HEK293 (cell line): ENCODE measurements at regions not wholly inside any gene's neighbourhood (a gene's known extent, or its start where the extent isn't known, plus 50 kb on each side); places are given as distances from the start of the nearest gene placed in this dataset.

Source experiments
- CTCF ChIA-PET: fragments of 350-600 bp; formaldehyde crosslinking; extraction: SDS; loops from one replicate; lab custom pipeline; 2021; ENCODE audit warnings: antibody characterized with exemption; lab: Yijun Ruan, JAX
- POLR2A ChIA-PET: fragments of 300-600 bp; formaldehyde crosslinking; extraction: SDS; loops from one replicate; lab custom pipeline; 2020; ENCODE audit warnings: antibody characterized with exemption, inconsistent platforms; lab: Yijun Ruan, JAX
- H3K27ac ChIP-seq: fragments of 200-500 bp; sonication (Bioruptor generic); 2 replicates; pipeline ENCODE4 v1.5.1; 2014; ENCODE audit warnings: low read depth, low read length, control low read depth, inconsistent platforms; ENCODE audit errors: extremely low read depth
- H3K36me3 ChIP-seq, 2 experiments: fragments of 200-500 bp in 1 of 2; sonication (Bioruptor generic) in 1 of 2; 1 replicate in 1 of 2; 2 replicates in 1 of 2; pipeline ENCODE4 v1.5.1; 2014 to 2017; ENCODE audit warnings: inconsistent platforms in 2 of 2, low read length in 2 of 2; ENCODE audit not compliant: control insufficient read depth in 2 of 2, insufficient read depth in 1 of 2
- H3K4me1 ChIP-seq: fragments of 200-500 bp; sonication (Bioruptor generic); 2 replicates; pipeline ENCODE4 v1.5.1; 2014; ENCODE audit warnings: mild to moderate bottlenecking, low read length, inconsistent platforms; ENCODE audit not compliant: control insufficient read depth, insufficient read depth
- H3K4me3 ChIP-seq: 2 replicates; pipeline ENCODE4 v1.5.1; 2011; ENCODE audit warnings: low read depth, mild to moderate bottlenecking, control low read depth, low read length, moderate library complexity
- H3K9me3 ChIP-seq: fragments of 200-500 bp; sonication (Bioruptor generic); 2 replicates; pipeline ENCODE4 v1.5.1; 2014; ENCODE audit warnings: low read depth, low read length, inconsistent platforms; ENCODE audit not compliant: control insufficient read depth, insufficient read depth
- OSR2 ChIP-seq: fragments of 450-650 bp; formaldehyde crosslinking; IDR thresholded peaks from 2 replicates; pipeline ENCODE4 v1.5.1; 2016; ENCODE audit warnings: missing biosample characterization, missing genetic modification characterization
- WT1 ChIP-seq: fragments of 450-650 bp; formaldehyde crosslinking; IDR thresholded peaks from 2 replicates; pipeline ENCODE4 v1.5.1; 2016; ENCODE audit warnings: missing biosample characterization, missing genetic modification characterization
- ZBTB17 ChIP-seq: fragments of 450-650 bp; formaldehyde crosslinking; IDR thresholded peaks from 2 replicates; pipeline ENCODE4 v1.5.1; 2016; ENCODE audit warnings: missing biosample characterization, missing genetic modification characterization
- ZNF10 ChIP-seq: fragments of 450-650 bp; formaldehyde crosslinking; IDR thresholded peaks from 2 replicates; pipeline ENCODE4 v1.5.1; 2017; ENCODE audit warnings: missing biosample characterization, missing genetic modification characterization
- ZNF558 ChIP-seq: fragments of 450-650 bp; formaldehyde crosslinking; IDR thresholded peaks from 2 replicates; pipeline ENCODE4 v1.5.1; 2016; ENCODE audit warnings: missing biosample characterization, missing genetic modification characterization
- ZNF629 ChIP-seq: fragments of 450-650 bp; formaldehyde crosslinking; IDR thresholded peaks from 2 replicates; pipeline ENCODE4 v1.5.1; 2017; ENCODE audit warnings: missing biosample characterization, missing genetic modification characterization
- ZNF654 ChIP-seq: fragments of 450-650 bp; formaldehyde crosslinking; IDR thresholded peaks from 2 replicates; pipeline ENCODE4 v1.5.1; 2016; ENCODE audit warnings: low read depth, missing biosample characterization, missing genetic modification characterization
- TF ChIP-seq, protein P1 (sequence below): fragments of 450-650 bp; formaldehyde crosslinking; IDR thresholded peaks from 2 replicates; pipeline ENCODE4 v1.5.1; 2016; ENCODE audit warnings: missing biosample characterization, missing genetic modification characterization
- TF ChIP-seq, protein P2 (sequence below): fragments of 450-650 bp; formaldehyde crosslinking; IDR thresholded peaks from 2 replicates; pipeline ENCODE4 v1.5.1; 2016; ENCODE audit warnings: missing biosample characterization, missing genetic modification characterization, low read depth
- TF ChIP-seq, protein P3 (sequence below): fragments of 450-650 bp; formaldehyde crosslinking; IDR thresholded peaks from 2 replicates; pipeline ENCODE4 v1.5.1; 2016; ENCODE audit warnings: missing biosample characterization, missing genetic modification characterization, borderline replicate concordance
- TF ChIP-seq, protein P4 (sequence below): fragments of 450-650 bp; formaldehyde crosslinking; IDR thresholded peaks from 2 replicates; pipeline ENCODE4 v1.5.1; 2016; ENCODE audit warnings: missing biosample characterization, missing genetic modification characterization, borderline replicate concordance
- TF ChIP-seq, protein P5 (sequence below): fragments of 450-650 bp; formaldehyde crosslinking; IDR thresholded peaks from 2 replicates; pipeline ENCODE4 v1.5.1; 2016; ENCODE audit warnings: missing biosample characterization, missing genetic modification characterization
- TF ChIP-seq, protein P6 (sequence below): fragments of 450-650 bp; formaldehyde crosslinking; IDR thresholded peaks from 2 replicates; pipeline ENCODE4 v1.5.1; 2016; ENCODE audit warnings: missing biosample characterization, missing genetic modification characterization

DNA sequence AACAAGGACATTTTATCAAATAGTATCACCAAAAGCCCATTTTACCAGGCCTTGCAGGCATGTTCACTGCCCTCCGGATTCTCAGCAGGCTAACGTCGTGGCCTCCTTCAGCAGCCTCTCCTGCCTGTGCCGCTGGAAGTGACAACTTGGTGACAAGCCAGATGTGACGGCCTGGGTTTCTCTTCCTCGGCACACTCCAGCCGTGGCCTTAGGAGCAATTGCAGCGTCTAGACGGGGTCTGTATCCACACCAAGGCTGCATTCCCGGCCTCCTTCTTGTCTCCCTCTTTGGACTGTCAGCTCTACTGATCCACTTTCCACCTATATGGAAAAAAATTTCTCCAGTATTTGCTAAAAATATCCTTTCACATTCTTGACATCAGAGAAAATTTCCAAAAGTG, 145.3 kb upstream of the MGMT start (continued):
- TF ChIP-seq, protein P1, sequence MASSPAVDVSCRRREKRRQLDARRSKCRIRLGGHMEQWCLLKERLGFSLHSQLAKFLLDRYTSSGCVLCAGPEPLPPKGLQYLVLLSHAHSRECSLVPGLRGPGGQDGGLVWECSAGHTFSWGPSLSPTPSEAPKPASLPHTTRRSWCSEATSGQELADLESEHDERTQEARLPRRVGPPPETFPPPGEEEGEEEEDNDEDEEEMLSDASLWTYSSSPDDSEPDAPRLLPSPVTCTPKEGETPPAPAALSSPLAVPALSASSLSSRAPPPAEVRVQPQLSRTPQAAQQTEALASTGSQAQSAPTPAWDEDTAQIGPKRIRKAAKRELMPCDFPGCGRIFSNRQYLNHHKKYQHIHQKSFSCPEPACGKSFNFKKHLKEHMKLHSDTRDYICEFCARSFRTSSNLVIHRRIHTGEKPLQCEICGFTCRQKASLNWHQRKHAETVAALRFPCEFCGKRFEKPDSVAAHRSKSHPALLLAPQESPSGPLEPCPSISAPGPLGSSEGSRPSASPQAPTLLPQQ (tag by site-specific recombination) = no peak
- no peak for TF ChIP-seq ZNF558
- TF ChIP-seq ZNF654 (tag by site-specific recombination) = no peak

DNA sequence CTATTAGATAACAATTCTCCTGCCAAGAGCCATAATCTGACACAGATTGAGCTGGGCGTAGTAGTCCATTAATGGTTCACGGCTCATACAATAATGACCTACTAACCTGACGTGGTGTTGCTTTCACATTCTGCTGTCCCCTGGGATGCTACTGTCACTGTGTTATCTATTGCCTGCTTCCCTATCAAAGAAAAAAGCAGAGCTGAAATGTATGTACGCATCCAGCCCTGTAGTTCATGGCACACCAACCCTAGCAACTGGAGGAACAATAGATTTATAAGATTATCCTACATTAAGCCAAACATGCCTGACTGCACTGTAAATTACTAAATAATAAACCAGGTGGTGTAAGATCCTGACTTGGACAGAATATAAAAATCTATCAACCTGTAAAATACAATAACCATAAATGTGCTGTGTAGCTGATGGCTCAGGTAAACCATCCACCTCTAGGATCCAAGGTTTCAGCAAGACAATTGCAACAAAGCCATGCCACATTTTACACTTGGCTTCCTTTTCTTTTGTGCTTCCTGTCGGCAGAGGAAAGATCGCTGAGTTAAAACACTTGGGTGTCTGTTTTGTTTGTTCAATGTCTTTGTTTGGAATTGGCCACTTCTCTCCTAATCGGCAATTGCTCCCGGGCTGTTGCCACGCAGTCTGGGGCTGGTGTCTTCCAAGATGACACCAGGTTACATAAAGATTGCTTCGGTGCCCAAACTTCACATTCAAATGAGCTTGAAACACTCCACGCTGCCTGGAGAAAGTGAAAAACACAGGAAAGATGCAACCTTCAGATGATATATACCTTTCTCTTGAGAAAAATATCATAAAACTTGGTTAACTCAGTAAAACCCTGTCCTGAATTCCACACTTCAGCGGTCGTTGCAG, 143.9 kb upstream of the MGMT start:
- Histone ChIP-seq H3K9me3 (no peaks in the 10 kb centered on the region), H3K4me3 (peak overlapping the region; percentile 13; the same call in 1 of the 2 replicates), H3K36me3 (no peaks in the 10 kb centered on the region), H3K27ac (no peak overlapping the region), H3K4me1 (no peaks in the 10 kb centered on the region; the same call in 1 of the 2 replicates)
- CTCF ChIA-PET = interaction anchor here (0.6 to 1.7 kb wide), 3 partner anchors 9 to 530 kb away, joined by 3 to 10 read pairs (median 4); no protein-coding TSS in a partner anchor
- POLR2A ChIA-PET = no interaction called here
- peak; percentile 36; the same call in 1 of the 2 replicates for TF ChIP-seq ZBTB17 (tag by site-specific recombination)
- TF ChIP-seq, protein P2, sequence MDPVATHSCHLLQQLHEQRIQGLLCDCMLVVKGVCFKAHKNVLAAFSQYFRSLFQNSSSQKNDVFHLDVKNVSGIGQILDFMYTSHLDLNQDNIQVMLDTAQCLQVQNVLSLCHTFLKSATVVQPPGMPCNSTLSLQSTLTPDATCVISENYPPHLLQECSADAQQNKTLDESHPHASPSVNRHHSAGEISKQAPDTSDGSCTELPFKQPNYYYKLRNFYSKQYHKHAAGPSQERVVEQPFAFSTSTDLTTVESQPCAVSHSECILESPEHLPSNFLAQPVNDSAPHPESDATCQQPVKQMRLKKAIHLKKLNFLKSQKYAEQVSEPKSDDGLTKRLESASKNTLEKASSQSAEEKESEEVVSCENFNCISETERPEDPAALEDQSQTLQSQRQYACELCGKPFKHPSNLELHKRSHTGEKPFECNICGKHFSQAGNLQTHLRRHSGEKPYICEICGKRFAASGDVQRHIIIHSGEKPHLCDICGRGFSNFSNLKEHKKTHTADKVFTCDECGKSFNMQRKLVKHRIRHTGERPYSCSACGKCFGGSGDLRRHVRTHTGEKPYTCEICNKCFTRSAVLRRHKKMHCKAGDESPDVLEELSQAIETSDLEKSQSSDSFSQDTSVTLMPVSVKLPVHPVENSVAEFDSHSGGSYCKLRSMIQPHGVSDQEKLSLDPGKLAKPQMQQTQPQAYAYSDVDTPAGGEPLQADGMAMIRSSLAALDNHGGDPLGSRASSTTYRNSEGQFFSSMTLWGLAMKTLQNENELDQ (tag by site-specific recombination) = no peak
- TF ChIP-seq OSR2 = 0 out of 2 replicates have a peak, but pooled peaks have one; percentile 17
- TF ChIP-seq ZNF654 (tag by site-specific recombination) = no peak

DNA sequence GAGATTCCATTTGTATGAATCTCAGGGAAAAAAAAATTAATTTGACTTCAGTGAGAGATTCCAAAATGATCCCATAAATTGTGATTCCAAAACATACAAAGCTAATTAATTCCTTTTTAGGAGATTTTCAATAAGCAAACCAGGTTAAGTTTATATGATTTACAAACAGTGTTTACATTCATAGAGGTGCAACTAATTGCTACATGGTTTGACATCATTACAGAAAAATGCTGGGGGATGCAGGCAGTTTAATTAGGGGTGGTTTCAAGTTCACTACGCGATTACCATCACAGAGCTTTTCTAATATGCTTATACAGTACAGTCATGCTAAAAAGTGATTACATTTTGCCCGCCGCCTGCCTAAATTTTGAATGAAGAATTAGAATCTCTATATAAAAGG, 143.2 kb upstream of the MGMT start:
- ChIA-PET CTCF (interaction anchor here (0.9 to 1.7 kb wide), 2 partner anchors 8 to 529 kb away, joined by 3 to 10 read pairs; no protein-coding TSS in a partner anchor), POLR2A (no interaction called here)
- Histone ChIP-seq H3K9me3 (no peaks in the 10 kb centered on the region), H3K27ac (no peak overlapping the region), H3K4me1 (no peaks in the 10 kb centered on the region; the same call in 1 of the 2 replicates), H3K4me3 (no peak overlapping the region), H3K36me3 (no peaks in the 10 kb centered on the region)
- TF ChIP-seq, protein P3, sequence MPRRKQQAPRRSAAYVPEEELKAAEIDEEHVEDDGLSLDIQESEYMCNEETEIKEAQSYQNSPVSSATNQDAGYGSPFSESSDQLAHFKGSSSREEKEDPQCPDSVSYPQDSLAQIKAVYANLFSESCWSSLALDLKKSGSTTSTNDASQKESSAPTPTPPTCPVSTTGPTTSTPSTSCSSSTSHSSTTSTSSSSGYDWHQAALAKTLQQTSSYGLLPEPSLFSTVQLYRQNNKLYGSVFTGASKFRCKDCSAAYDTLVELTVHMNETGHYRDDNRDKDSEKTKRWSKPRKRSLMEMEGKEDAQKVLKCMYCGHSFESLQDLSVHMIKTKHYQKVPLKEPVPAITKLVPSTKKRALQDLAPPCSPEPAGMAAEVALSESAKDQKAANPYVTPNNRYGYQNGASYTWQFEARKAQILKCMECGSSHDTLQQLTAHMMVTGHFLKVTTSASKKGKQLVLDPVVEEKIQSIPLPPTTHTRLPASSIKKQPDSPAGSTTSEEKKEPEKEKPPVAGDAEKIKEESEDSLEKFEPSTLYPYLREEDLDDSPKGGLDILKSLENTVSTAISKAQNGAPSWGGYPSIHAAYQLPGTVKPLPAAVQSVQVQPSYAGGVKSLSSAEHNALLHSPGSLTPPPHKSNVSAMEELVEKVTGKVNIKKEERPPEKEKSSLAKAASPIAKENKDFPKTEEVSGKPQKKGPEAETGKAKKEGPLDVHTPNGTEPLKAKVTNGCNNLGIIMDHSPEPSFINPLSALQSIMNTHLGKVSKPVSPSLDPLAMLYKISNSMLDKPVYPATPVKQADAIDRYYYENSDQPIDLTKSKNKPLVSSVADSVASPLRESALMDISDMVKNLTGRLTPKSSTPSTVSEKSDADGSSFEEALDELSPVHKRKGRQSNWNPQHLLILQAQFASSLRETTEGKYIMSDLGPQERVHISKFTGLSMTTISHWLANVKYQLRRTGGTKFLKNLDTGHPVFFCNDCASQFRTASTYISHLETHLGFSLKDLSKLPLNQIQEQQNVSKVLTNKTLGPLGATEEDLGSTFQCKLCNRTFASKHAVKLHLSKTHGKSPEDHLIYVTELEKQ = peak; percentile 16; the same call in 1 of the 2 replicates
- TF ChIP-seq, protein P4, sequence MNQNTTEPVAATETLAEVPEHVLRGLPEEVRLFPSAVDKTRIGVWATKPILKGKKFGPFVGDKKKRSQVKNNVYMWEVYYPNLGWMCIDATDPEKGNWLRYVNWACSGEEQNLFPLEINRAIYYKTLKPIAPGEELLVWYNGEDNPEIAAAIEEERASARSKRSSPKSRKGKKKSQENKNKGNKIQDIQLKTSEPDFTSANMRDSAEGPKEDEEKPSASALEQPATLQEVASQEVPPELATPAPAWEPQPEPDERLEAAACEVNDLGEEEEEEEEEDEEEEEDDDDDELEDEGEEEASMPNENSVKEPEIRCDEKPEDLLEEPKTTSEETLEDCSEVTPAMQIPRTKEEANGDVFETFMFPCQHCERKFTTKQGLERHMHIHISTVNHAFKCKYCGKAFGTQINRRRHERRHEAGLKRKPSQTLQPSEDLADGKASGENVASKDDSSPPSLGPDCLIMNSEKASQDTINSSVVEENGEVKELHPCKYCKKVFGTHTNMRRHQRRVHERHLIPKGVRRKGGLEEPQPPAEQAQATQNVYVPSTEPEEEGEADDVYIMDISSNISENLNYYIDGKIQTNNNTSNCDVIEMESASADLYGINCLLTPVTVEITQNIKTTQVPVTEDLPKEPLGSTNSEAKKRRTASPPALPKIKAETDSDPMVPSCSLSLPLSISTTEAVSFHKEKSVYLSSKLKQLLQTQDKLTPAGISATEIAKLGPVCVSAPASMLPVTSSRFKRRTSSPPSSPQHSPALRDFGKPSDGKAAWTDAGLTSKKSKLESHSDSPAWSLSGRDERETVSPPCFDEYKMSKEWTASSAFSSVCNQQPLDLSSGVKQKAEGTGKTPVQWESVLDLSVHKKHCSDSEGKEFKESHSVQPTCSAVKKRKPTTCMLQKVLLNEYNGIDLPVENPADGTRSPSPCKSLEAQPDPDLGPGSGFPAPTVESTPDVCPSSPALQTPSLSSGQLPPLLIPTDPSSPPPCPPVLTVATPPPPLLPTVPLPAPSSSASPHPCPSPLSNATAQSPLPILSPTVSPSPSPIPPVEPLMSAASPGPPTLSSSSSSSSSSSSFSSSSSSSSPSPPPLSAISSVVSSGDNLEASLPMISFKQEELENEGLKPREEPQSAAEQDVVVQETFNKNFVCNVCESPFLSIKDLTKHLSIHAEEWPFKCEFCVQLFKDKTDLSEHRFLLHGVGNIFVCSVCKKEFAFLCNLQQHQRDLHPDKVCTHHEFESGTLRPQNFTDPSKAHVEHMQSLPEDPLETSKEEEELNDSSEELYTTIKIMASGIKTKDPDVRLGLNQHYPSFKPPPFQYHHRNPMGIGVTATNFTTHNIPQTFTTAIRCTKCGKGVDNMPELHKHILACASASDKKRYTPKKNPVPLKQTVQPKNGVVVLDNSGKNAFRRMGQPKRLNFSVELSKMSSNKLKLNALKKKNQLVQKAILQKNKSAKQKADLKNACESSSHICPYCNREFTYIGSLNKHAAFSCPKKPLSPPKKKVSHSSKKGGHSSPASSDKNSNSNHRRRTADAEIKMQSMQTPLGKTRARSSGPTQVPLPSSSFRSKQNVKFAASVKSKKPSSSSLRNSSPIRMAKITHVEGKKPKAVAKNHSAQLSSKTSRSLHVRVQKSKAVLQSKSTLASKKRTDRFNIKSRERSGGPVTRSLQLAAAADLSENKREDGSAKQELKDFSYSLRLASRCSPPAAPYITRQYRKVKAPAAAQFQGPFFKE (tag by site-specific recombination) = no peak
- TF ChIP-seq ZNF10 (tag by site-specific recombination) (no peak), WT1 (tag by site-specific recombination) (peak; percentile 64), ZNF629 (tag by site-specific recombination) (peak; percentile 65)
- TF ChIP-seq, protein P5, sequence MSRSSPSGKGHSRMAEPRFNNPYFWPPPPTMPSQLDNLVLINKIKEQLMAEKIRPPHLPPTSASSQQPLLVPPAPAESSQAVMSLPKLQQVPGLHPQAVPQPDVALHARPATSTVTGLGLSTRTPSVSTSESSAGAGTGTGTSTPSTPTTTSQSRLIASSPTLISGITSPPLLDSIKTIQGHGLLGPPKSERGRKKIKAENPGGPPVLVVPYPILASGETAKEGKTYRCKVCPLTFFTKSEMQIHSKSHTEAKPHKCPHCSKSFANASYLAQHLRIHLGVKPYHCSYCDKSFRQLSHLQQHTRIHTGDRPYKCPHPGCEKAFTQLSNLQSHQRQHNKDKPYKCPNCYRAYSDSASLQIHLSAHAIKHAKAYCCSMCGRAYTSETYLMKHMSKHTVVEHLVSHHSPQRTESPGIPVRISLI (tag by site-specific recombination) = peak; percentile 80; the same call in 1 of the 2 replicates
- TF ChIP-seq, protein P6, sequence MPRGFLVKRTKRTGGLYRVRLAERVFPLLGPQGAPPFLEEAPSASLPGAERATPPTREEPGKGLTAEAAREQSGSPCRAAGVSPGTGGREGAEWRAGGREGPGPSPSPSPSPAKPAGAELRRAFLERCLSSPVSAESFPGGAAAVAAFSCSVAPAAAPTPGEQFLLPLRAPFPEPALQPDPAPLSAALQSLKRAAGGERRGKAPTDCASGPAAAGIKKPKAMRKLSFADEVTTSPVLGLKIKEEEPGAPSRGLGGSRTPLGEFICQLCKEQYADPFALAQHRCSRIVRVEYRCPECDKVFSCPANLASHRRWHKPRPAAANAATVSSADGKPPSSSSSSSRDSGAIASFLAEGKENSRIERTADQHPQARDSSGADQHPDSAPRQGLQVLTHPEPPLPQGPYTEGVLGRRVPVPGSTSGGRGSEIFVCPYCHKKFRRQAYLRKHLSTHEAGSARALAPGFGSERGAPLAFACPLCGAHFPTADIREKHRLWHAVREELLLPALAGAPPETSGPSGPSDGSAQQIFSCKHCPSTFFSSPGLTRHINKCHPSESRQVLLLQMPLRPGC (tag by site-specific recombination) = 0 out of 2 replicates have a peak, but pooled peaks have one; percentile 41
